ENCODE measurements at regions not wholly inside any gene's neighbourhood (a gene's known extent, or its start where the extent isn't known, plus 50 kb on each side); places are given as distances from the start of the nearest gene placed in this dataset.

DNA sequence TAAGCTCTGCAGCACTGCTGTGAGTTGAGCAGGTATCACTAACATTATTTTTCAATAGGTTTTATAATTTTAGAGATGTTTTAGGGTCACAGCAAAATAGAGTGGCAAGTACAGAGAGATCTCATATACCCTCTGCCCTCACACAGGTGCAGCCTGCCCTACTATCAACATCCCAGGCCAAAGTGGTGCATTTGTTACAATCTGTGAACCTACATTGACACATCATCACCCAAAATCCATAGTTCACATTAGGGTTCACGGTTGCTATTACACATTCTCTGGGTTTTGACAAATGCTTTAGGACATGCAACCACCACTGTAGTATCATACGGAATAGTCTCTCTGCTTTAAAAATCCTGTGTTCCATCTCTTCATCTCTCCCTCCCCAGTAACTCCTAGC, 173.1 kb downstream of the DHX15 start:
- Histone ChIP-seq H3K4me3 (replicated peaks in 1 of 3; ENCODE audit: low read depth in 2 of 3, low read length in 3 of 3) (no peak overlapping the region), H4K20me1 (ENCODE audit: insufficient read depth, low read length) (no peaks in the 10 kb centered on the region), H3K9ac (ENCODE audit: insufficient read depth, low read length, poor library complexity, severe bottlenecking) (no peak overlapping the region), H3K27me3 (ENCODE audit: control insufficient read depth in 2 of 2, insufficient read depth in 2 of 2, low read length in 2 of 2) (peaks cover 0 to 3% of the 10 kb centered on the region in 2 donors), H3K36me3 (replicated peaks in 1 of 2; ENCODE audit: control insufficient read depth in 1 of 2, insufficient read depth in 2 of 2, low read length in 2 of 2) (no peaks in the 10 kb centered on the region), H2AFZ (ENCODE audit: insufficient read depth, low read depth, low read length, poor library complexity, severe bottlenecking) (no peak overlapping the region), H3K4me1 (ENCODE audit: control insufficient read depth in 1 of 2, insufficient read depth in 2 of 2, low read length in 2 of 2) (no peaks in the 10 kb centered on the region), H3K9me3 (replicated peaks in 1 of 2; ENCODE audit: control insufficient read depth in 1 of 2, insufficient read depth in 1 of 2, low read length in 2 of 2) (no peaks in the 10 kb centered on the region), H3K79me2 (ENCODE audit: insufficient read depth, low read length) (no peaks in the 10 kb centered on the region), H3K4me2 (replicated peaks; ENCODE audit: extremely low read depth, low read length, poor library complexity, severe bottlenecking) (no peak overlapping the region), H3K27ac (ENCODE audit: low read depth in 1 of 2, low read length in 2 of 2) (no peak overlapping the region)
- TF ChIP-seq, protein P1, sequence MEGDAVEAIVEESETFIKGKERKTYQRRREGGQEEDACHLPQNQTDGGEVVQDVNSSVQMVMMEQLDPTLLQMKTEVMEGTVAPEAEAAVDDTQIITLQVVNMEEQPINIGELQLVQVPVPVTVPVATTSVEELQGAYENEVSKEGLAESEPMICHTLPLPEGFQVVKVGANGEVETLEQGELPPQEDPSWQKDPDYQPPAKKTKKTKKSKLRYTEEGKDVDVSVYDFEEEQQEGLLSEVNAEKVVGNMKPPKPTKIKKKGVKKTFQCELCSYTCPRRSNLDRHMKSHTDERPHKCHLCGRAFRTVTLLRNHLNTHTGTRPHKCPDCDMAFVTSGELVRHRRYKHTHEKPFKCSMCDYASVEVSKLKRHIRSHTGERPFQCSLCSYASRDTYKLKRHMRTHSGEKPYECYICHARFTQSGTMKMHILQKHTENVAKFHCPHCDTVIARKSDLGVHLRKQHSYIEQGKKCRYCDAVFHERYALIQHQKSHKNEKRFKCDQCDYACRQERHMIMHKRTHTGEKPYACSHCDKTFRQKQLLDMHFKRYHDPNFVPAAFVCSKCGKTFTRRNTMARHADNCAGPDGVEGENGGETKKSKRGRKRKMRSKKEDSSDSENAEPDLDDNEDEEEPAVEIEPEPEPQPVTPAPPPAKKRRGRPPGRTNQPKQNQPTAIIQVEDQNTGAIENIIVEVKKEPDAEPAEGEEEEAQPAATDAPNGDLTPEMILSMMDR (IDR thresholded peaks at IDR 0.05) = no peak
- Mint-ChIP-seq H3K4me1 (no peaks in the 10 kb centered on the region), H3K36me3 (no peaks in the 10 kb centered on the region), H3K9me3 (peaks cover 0 to 2% (median 0%) of the 10 kb centered on the region in 7 donors), H3K27ac (no peak overlapping the region), H3K4me3 (no peak overlapping the region), H3K27me3 (ENCODE audit: low read depth in 3 of 3) (peaks cover 0 to 14% (median 6%) of the 10 kb centered on the region in 3 donors)
- no peak for DNase-seq
- intact Hi-C loops (cut with micrococcal nuclease) = no loop called here
- 100% methylated on average over 2 of the region's 2 CpGs for WGBS (ENCODE audit: insufficient coverage)

DNA sequence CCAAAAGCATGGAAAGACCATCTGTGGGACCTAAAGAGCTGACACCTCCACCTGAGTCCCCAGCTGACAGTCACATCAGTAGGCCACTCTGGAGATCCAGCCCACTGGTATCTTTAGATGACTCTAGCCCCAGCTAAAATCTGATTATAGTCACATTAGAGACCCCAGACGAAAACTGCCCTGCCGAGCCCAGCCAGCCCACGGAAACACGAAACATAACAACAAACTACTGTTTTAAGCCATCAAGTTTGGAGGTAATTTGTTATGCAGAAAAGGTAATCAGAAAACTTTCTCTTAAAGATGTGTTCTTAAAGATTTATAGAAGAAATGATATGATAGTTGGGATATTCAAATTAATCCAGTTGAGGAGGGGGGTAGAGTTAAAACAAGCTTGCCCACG, 175.7 kb downstream of the DHX15 start:
- Histone ChIP-seq H3K4me2 (replicated peaks; ENCODE audit: extremely low read depth, low read length, poor library complexity, severe bottlenecking) (no peak overlapping the region), H3K79me2 (ENCODE audit: insufficient read depth, low read length) (no peaks in the 10 kb centered on the region), H3K4me3 (replicated peaks in 1 of 3; ENCODE audit: low read depth in 2 of 3, low read length in 3 of 3) (no peak overlapping the region), H2AFZ (ENCODE audit: insufficient read depth, low read depth, low read length, poor library complexity, severe bottlenecking) (no peak overlapping the region), H3K27ac (ENCODE audit: low read depth in 1 of 2, low read length in 2 of 2) (no peak overlapping the region), H3K9me3 (replicated peaks in 1 of 2; ENCODE audit: control insufficient read depth in 1 of 2, insufficient read depth in 1 of 2, low read length in 2 of 2) (no peaks in the 10 kb centered on the region), H3K4me1 (ENCODE audit: control insufficient read depth in 1 of 2, insufficient read depth in 2 of 2, low read length in 2 of 2) (no peaks in the 10 kb centered on the region), H3K36me3 (replicated peaks in 1 of 2; ENCODE audit: control insufficient read depth in 1 of 2, insufficient read depth in 2 of 2, low read length in 2 of 2) (no peaks in the 10 kb centered on the region), H3K9ac (ENCODE audit: insufficient read depth, low read length, poor library complexity, severe bottlenecking) (no peak overlapping the region), H4K20me1 (ENCODE audit: insufficient read depth, low read length) (no peaks in the 10 kb centered on the region), H3K27me3 (ENCODE audit: control insufficient read depth in 2 of 2, insufficient read depth in 2 of 2, low read length in 2 of 2) (peaks cover 0 to 3% of the 10 kb centered on the region in 2 donors)
- no peaks in the 10 kb centered on the region for H3K36me3 Mint-ChIP-seq
- H3K27ac Mint-ChIP-seq = no peak overlapping the region
- no peaks in the 10 kb centered on the region for H3K4me1 Mint-ChIP-seq
- DNase-seq = no peak
- peaks cover 0 to 12% (median 6%) of the 10 kb centered on the region in 3 donors for H3K27me3 Mint-ChIP-seq (ENCODE audit: low read depth in 3 of 3)
- H3K9me3 Mint-ChIP-seq = peaks cover 0 to 2% (median 0%) of the 10 kb centered on the region in 7 donors
- WGBS (ENCODE audit: insufficient coverage) = no CpG with 5 or more reads among the region's 5 CpGs
- no peak overlapping the region for H3K4me3 Mint-ChIP-seq
- TF ChIP-seq, protein P1 (IDR thresholded peaks at IDR 0.05) = no peak
- intact Hi-C loops (cut with micrococcal nuclease) = no loop called here

Data from CD14-positive monocyte (primary cell).